Right renal cortex interstitium (tissue), 3 donors: ENCODE measurements at regions not wholly inside any gene's neighbourhood (a gene's known extent, or its start where the extent isn't known, plus 50 kb on each side); places are given as distances from the start of the nearest gene placed in this dataset.
"Not testable (repeated sequence)": the region's sequence is repeated elsewhere in the genome, so short reads cannot be mapped to it uniquely, and the experiment has no call there.

Experiments
- DNase-seq, 3 donors: peaks; one replicate each; pipeline ENCODE4 v3.0.0-alpha.2; 2013; ENCODE audit warnings: low read depth in 3 of 3, low spot score in 2 of 3

- DNase-seq, result no peak
Observed at GRCh38 chr20:29296256-29297230, 1960.9 kb upstream of the DEFB115 start.

- no peak for DNase-seq
Observed at GRCh38 chr20:29297411-29298270, 1959.8 kb upstream of the DEFB115 start.

- no peak for DNase-seq
Observed at GRCh38 chr20:29298271-29298590, 1959.2 kb upstream of the DEFB115 start.

GRCh38 chr20:29298759-29299613 is 1958.5 kb upstream of the DEFB115 start:
- no peak for DNase-seq

GRCh38 chr20:29299811-29300578 is 1957.5 kb upstream of the DEFB115 start:
- no peak for DNase-seq

- DNase-seq, result no peak
Observed at GRCh38 chr20:29300579-29301551, 1956.6 kb upstream of the DEFB115 start.

GRCh38 chr20:29301624-29302259 is 1955.7 kb upstream of the DEFB115 start:
- no peak for DNase-seq

GRCh38 chr20:29302979-29303644 is 1954.4 kb upstream of the DEFB115 start:
- DNase-seq, result no peak

- DNase-seq, result no peak
Observed at GRCh38 chr20:29306390-29307072, 1950.9 kb upstream of the DEFB115 start.

- DNase-seq, result not testable (repeated sequence)
Observed at GRCh38 chr20:29307484-29307883, 1950.0 kb upstream of the DEFB115 start.

GRCh38 chr20:29308956-29309355 is 1948.5 kb upstream of the DEFB115 start:
- DNase-seq, result not testable (repeated sequence)

- DNase-seq, result not testable (repeated sequence)
Observed at GRCh38 chr20:29309481-29309880, 1948.0 kb upstream of the DEFB115 start.

- not testable (repeated sequence) for DNase-seq
Observed at GRCh38 chr20:29311046-29311445, 1946.4 kb upstream of the DEFB115 start.

GRCh38 chr20:29312679-29313078 is 1944.8 kb upstream of the DEFB115 start:
- not testable (repeated sequence) for DNase-seq

GRCh38 chr20:29313481-29313880 is 1944.0 kb upstream of the DEFB115 start:
- DNase-seq, result no peak

GRCh38 chr20:29314294-29314693 is 1943.2 kb upstream of the DEFB115 start:
- DNase-seq, result no peak

GRCh38 chr20:29318871-29319461 is 1938.5 kb upstream of the DEFB115 start:
- no peak for DNase-seq
